ENCODE measurements at regions not wholly inside any gene's neighbourhood (a gene's known extent, or its start where the extent isn't known, plus 50 kb on each side); places are given as distances from the start of the nearest gene placed in this dataset.

DNA sequence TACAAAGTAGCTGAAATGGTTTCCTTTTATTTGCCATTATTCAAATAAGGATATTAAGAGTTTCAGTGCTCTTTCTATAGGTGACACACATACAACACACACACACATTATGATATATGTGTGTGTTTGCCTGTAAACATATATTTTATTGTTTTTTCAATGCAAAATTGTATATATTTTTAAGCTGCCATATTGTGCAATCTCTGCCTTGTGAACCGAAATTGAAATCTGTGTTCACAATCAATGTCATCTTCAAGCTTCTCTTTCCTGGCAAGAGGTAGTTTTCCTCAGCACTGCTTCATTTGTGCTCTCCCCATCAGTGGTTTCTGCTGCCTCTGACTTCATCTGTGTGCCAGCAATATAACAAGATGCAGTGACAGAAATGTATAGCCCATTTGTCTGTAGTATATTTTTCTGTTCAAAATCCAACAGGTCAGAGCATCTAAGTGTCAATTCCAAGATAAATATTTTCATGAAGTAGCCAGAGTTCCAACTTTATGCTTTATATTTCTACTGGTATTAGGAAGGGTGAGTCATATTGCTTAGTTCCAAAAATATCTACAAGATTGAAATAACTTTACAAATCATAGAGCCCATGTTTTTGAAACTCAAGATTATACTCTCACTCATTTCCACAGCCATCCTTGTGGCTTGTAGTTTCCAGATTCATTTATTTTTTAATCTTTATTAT lies 1704.8 kb upstream of the CDH9 start:
- no peak for TF ChIP-seq CTCF (IDR thresholded peaks at IDR 0.05; ENCODE audit: borderline replicate concordance, control extremely low read depth, extremely low read depth, insufficient read depth, missing control alignments)
- no peak for DNase-seq (ENCODE audit: low spot score)
- in situ Hi-C loops (cut with MboI; ENCODE audit: low sequenced_read_pairs, unreplicated experiment), result no loop called here

GRCh38 chr5:28737682-28738081 lies 1699.3 kb upstream of the CDH9 start:
- no peak for TF ChIP-seq CTCF (IDR thresholded peaks at IDR 0.05; ENCODE audit: borderline replicate concordance, control extremely low read depth, extremely low read depth, insufficient read depth, missing control alignments)
- in situ Hi-C loops (cut with MboI; ENCODE audit: low sequenced_read_pairs, unreplicated experiment), result no loop called here
- no peak for DNase-seq (ENCODE audit: low spot score)

- no peak for TF ChIP-seq CTCF (IDR thresholded peaks at IDR 0.05; ENCODE audit: borderline replicate concordance, control extremely low read depth, extremely low read depth, insufficient read depth, missing control alignments)
- in situ Hi-C loops (cut with MboI; ENCODE audit: low sequenced_read_pairs, unreplicated experiment), result no loop called here
- no peak for DNase-seq (ENCODE audit: low spot score)
Measured at GRCh38 chr5:28737222-28737621, 1698.8 kb upstream of the CDH9 start.

DNA sequence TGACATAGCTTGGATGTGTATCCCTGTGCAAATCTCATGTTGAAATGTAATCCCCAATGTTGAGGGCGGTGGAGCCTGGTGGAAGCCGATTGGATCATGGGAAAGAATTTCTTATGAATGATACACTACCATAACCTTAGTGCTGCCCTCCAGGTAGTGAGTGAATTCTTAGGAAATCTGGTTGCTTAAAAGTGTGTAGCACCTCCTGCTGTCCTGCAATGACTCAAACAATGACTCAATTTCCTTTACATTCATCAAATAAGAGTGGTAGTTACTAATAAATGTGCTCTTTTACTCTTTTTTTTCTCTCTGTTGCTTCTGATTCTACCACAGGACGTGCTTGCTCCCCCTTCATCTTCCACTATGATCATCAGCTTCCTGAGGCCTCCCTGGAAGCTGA lies 1696.0 kb upstream of the CDH9 start:
- TF ChIP-seq CTCF (IDR thresholded peaks at IDR 0.05; ENCODE audit: borderline replicate concordance, control extremely low read depth, extremely low read depth, insufficient read depth, missing control alignments), result no peak
- no peak for DNase-seq (ENCODE audit: low spot score)
- in situ Hi-C loops (cut with MboI; ENCODE audit: low sequenced_read_pairs, unreplicated experiment), result no loop called here

DNA sequence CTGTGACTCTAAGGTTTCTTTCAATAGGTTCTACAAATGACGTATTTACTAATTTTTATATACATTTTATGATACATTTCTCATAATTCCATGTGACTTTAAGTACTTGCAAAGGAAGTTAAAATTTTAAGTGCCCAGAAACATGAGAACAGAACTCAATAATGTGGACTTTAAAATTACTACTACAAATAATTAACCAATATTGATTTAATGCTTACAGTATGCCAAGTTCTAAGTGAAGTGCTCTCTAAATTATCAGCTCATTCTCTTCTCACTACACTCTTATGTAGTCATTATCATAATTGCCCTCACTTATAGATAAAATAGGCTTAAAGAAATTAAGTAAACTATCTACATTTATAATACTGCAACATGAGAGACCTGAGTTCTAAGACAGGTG lies 1690.7 kb upstream of the CDH9 start:
- in situ Hi-C loops (cut with MboI; ENCODE audit: low sequenced_read_pairs, unreplicated experiment), result no loop called here
- no peak for TF ChIP-seq CTCF (IDR thresholded peaks at IDR 0.05; ENCODE audit: borderline replicate concordance, control extremely low read depth, extremely low read depth, insufficient read depth, missing control alignments)
- no peak for DNase-seq (ENCODE audit: low spot score)

- DNase-seq (ENCODE audit: low spot score), result no peak
- in situ Hi-C loops (cut with MboI; ENCODE audit: low sequenced_read_pairs, unreplicated experiment), result no loop called here
- no peak for TF ChIP-seq CTCF (IDR thresholded peaks at IDR 0.05; ENCODE audit: borderline replicate concordance, control extremely low read depth, extremely low read depth, insufficient read depth, missing control alignments)
Measured at GRCh38 chr5:28726815-28727214, 1688.4 kb upstream of the CDH9 start.

All from GM13976 (cell line).